ENCODE measurements at regions not wholly inside any gene's neighbourhood (a gene's known extent, or its start where the extent isn't known, plus 50 kb on each side); places are given as distances from the start of the nearest gene placed in this dataset.

GRCh38 chr13:66195238-66195637 lies 1034.9 kb downstream of the PCDH9 start (continued):
- TF ChIP-seq ETS1 (IDR thresholded peaks at IDR 0.05), result no peak
- no peak for TF ChIP-seq POLR2AphosphoS5 (IDR thresholded peaks at IDR 0.05; ENCODE audit: low read depth)
- TF ChIP-seq CREB1 (CRISPR knock-in tag; IDR thresholded peaks at IDR 0.05; ENCODE audit: low read depth), result no peak
- TF ChIP-seq NANOG (IDR thresholded peaks at IDR 0.05; ENCODE audit: borderline replicate concordance), result no peak
- no peak for TF ChIP-seq JUNB (IDR thresholded peaks at IDR 0.05; ENCODE audit: unreplicated experiment)
- no peak for TF ChIP-seq REST (IDR thresholded peaks at IDR 0.05; ENCODE audit: unreplicated experiment)
- no peak for TF ChIP-seq CTCF (conservative IDR thresholded peaks at IDR 0.05; ENCODE audit: low read depth in 2 of 2)
- TF ChIP-seq STAT1 (IDR thresholded peaks at IDR 0.05; ENCODE audit: unreplicated experiment), result no peak

GRCh38 chr13:66189986-66190385 lies 1040.2 kb downstream of the PCDH9 start:
- Mint-ChIP-seq H3K36me3 (ENCODE audit: low read depth) (no peaks in the 10 kb centered on the region), H3K27me3 (ENCODE audit: insufficient read depth, low read depth, poor library complexity) (no peaks in the 10 kb centered on the region), H3K9me3 (no peaks in the 10 kb centered on the region; the same call in 2 of the 3 replicates), H3K4me1 (no peaks in the 10 kb centered on the region), H3K4me3 (no peak overlapping the region), H3K27ac (no peak overlapping the region)
- no peak overlapping the region for H3K4me2 ChIP-seq
- no peaks in the 10 kb centered on the region for H3K79me2 ChIP-seq (replicated peaks; ENCODE audit: insufficient read depth)
- ATAC-seq (no peak), DNase-seq (ENCODE audit: low spot score) (no peak)
- H3K4me3 ChIP-seq, result no peak overlapping the region
- H2AFZ ChIP-seq, result no peak overlapping the region
- H3K9me2 ChIP-seq (ENCODE audit: insufficient read depth), result 0 out of 2 replicates have a peak, but pooled peaks cover 2% of the 10 kb centered on the region
- no peaks in the 10 kb centered on the region for H4K20me1 ChIP-seq (replicated peaks; ENCODE audit: insufficient read depth)
- no peaks in the 10 kb centered on the region for H3K36me3 ChIP-seq (ENCODE audit: insufficient read depth)
- H3K27me3 ChIP-seq (ENCODE audit: insufficient read depth), result no peaks in the 10 kb centered on the region
- no peaks in the 10 kb centered on the region for H3K4me1 ChIP-seq (ENCODE audit: insufficient read depth)
- TF ChIP-seq CREB1 (CRISPR knock-in tag; IDR thresholded peaks at IDR 0.05; ENCODE audit: low read depth), result no peak
- no peak for TF ChIP-seq ZNF331 (CRISPR knock-in tag; IDR thresholded peaks at IDR 0.05; ENCODE audit: low read depth)
- H3K27ac ChIP-seq (ENCODE audit: low read depth), result no peak overlapping the region
- H3F3A ChIP-seq (replicated peaks; ENCODE audit: low read depth), result no peaks in the 10 kb centered on the region

Measured in GM23338 (cell line).